Muscle layer of duodenum (tissue), 2 donors: ENCODE measurements at regions not wholly inside any gene's neighbourhood (a gene's known extent, or its start where the extent isn't known, plus 50 kb on each side); places are given as distances from the start of the nearest gene placed in this dataset.

Experiments used
- H3K27ac ChIP-seq: one replicate; pipeline ENCODE4 v1.7.0; 2013; ENCODE audit warnings: mild to moderate bottlenecking, low read length
- H3K27me3 ChIP-seq: one replicate; pipeline ENCODE4 v1.7.0; 2013; ENCODE audit warnings: low read depth, mild to moderate bottlenecking, control low read depth, low read length
- H3K36me3 ChIP-seq, 2 donors: one replicate each; pipeline ENCODE4 v1.7.0; 2013; ENCODE audit warnings: low read length in 2 of 2, control low read depth in 1 of 2, mild to moderate bottlenecking in 1 of 2; ENCODE audit not compliant: insufficient read depth in 2 of 2, control insufficient read depth in 1 of 2
- H3K4me1 ChIP-seq, 2 donors: one replicate each; pipeline ENCODE4 v1.7.0; 2013; ENCODE audit warnings: low read length in 2 of 2, mild to moderate bottlenecking in 2 of 2, control low read depth in 1 of 2, moderate library complexity in 1 of 2; ENCODE audit not compliant: insufficient read depth in 2 of 2, control insufficient read depth in 1 of 2
- H3K4me3 ChIP-seq, 2 donors: one replicate each; pipeline ENCODE4 v1.7.0; 2013; ENCODE audit warnings: low read length in 2 of 2, low read depth in 1 of 2, mild to moderate bottlenecking in 1 of 2
- H3K9me3 ChIP-seq, 2 donors: one replicate each; pipeline ENCODE4 v1.7.0; 2013; ENCODE audit warnings: low read length in 2 of 2, control low read depth in 1 of 2, mild to moderate bottlenecking in 1 of 2; ENCODE audit not compliant: control insufficient read depth in 1 of 2
- donor health status: healthy.

DNA sequence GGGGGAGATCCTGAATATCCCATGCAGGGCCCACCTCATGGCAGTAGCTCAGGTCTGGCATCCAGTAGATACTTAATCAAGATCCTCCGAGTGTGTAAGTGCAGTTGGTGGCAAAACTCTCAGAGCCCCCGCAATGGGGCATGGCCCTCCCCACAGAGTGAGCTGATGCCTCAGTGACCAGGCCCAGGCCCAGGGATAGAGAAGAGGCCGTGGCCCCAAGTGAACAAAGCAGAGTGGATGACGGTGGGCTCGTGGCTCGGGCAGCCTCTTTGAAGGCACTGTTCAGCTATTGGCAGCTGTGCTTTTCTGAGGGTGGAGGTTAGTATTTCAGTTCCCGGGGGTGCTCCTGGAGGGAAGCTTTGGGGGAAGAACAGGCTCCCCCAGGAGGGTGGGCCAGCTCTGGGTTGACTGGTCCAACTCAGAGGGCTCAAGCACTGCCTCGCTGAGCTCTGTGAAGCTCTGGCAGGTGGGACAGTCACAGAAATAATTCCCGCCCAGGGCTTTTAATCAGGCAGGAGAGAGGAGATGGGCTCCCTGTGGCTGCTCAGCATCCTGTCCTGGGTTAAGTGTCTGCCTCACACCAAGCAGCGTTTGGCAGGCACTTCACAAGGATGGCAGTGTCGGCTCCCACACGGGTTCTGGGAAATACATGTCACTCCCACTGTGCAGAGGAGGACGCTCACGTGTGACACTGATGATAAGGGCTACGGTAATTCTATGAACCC, 583.6 kb downstream of the TCERG1L start:
- H3K9me3 ChIP-seq: no peaks in the 10 kb centered on the region
- no peaks in the 10 kb centered on the region for H3K4me1 ChIP-seq

GRCh38 chr10:130728531-130729215, 582.8 kb downstream of the TCERG1L start:
- no peaks in the 10 kb centered on the region for H3K9me3 ChIP-seq
- H3K4me1 ChIP-seq: no peaks in the 10 kb centered on the region
- H3K36me3 ChIP-seq: no peaks in the 10 kb centered on the region
- H3K27ac ChIP-seq: no peak overlapping the region
- no peaks in the 10 kb centered on the region for H3K27me3 ChIP-seq
- H3K4me3 ChIP-seq: no peak overlapping the region

More for the DNA sequence above, 583.6 kb downstream of the TCERG1L start:
- H3K36me3 ChIP-seq: no peaks in the 10 kb centered on the region
- H3K27me3 ChIP-seq: no peaks in the 10 kb centered on the region
- no peak overlapping the region for H3K27ac ChIP-seq
- no peak overlapping the region for H3K4me3 ChIP-seq

- Histone ChIP-seq H3K4me3 (no peak overlapping the region), H3K9me3 (no peaks in the 10 kb centered on the region), H3K27ac (no peak overlapping the region), H3K36me3 (no peaks in the 10 kb centered on the region), H3K27me3 (no peaks in the 10 kb centered on the region), H3K4me1 (no peaks in the 10 kb centered on the region)
Measured at GRCh38 chr10:130729876-130730275, 581.6 kb downstream of the TCERG1L start.

GRCh38 chr10:130737186-130737585, 574.3 kb downstream of the TCERG1L start:
- H3K4me3 ChIP-seq: no peak overlapping the region
- H3K4me1 ChIP-seq: no peaks in the 10 kb centered on the region
- H3K9me3 ChIP-seq: no peaks in the 10 kb centered on the region
- H3K36me3 ChIP-seq: no peaks in the 10 kb centered on the region
- no peak overlapping the region for H3K27ac ChIP-seq
- H3K27me3 ChIP-seq: no peaks in the 10 kb centered on the region

DNA sequence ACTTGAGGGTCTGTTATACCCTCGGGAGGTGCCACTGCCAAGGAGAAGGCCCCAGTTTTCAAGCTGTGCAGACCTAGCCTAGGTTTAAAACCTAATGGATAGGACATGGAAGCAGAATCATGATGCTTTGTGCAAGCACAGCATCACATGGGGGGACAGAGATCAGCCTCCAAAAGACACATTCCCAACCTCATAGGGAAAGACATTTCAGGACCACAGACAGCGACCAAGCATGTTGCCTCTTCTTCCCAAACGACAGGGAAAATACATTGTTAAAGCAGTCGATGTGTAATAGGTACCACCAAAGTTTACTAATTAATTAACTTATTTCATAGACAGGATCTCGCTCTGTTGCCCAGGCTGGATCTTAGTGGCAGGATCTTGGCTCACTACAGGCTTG, 573.9 kb downstream of the TCERG1L start:
- Histone ChIP-seq H3K9me3 (no peaks in the 10 kb centered on the region), H3K27ac (no peak overlapping the region), H3K4me3 (no peak overlapping the region), H3K27me3 (no peaks in the 10 kb centered on the region), H3K4me1 (no peaks in the 10 kb centered on the region), H3K36me3 (no peaks in the 10 kb centered on the region)

DNA sequence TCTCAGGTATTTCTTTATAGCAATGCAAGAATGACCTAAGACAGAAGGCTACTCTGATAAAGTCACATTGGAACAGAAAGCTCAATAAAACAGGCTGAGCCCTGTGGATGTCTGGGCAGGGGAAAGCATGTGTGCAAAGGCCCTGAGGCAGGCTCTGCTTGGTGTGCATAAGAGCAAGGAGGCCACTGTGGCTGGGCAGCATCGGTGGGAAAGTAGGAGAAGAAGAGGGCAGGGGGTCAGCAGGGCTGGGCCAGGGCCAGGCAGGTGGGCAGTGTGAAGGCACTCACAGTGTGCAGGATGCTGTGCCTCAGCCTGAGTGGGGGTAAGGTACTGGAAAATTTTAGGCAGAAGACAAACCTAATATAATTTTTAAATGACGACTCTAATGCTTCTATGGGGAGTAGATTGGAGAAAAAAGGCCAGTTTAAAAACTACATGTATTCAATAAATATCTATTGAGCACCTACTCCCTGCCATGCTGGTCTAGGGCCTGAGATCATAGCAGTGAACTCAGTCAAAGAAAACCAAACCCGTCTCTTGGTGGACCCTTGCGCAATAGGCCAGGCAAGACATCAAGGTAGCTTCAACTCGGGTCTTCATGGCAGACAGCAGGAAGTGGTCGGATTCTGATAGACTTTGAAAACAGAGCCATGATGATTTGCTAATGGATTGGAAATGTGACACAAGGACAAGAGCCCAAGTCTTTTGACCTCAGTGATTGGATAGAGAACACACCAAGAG, 572.3 kb downstream of the TCERG1L start:
- Histone ChIP-seq H3K27me3 (no peaks in the 10 kb centered on the region), H3K9me3 (no peaks in the 10 kb centered on the region), H3K4me1 (no peaks in the 10 kb centered on the region), H3K27ac (no peak overlapping the region), H3K4me3 (no peak overlapping the region), H3K36me3 (no peaks in the 10 kb centered on the region)

GRCh38 chr10:130739757-130740145, 571.8 kb downstream of the TCERG1L start:
- Histone ChIP-seq H3K27me3 (no peaks in the 10 kb centered on the region), H3K4me3 (no peak overlapping the region), H3K36me3 (no peaks in the 10 kb centered on the region), H3K9me3 (no peaks in the 10 kb centered on the region), H3K27ac (no peak overlapping the region), H3K4me1 (no peaks in the 10 kb centered on the region)

- H3K36me3 ChIP-seq: no peaks in the 10 kb centered on the region
- no peaks in the 10 kb centered on the region for H3K27me3 ChIP-seq
- H3K4me3 ChIP-seq: no peak overlapping the region
- H3K4me1 ChIP-seq: no peaks in the 10 kb centered on the region
- H3K9me3 ChIP-seq: no peaks in the 10 kb centered on the region
- no peak overlapping the region for H3K27ac ChIP-seq
Measured at GRCh38 chr10:130740166-130740565, 571.4 kb downstream of the TCERG1L start.

GRCh38 chr10:130740915-130741750, 570.4 kb downstream of the TCERG1L start:
- H3K36me3 ChIP-seq: no peaks in the 10 kb centered on the region
- H3K4me3 ChIP-seq: no peak overlapping the region
- no peak overlapping the region for H3K27ac ChIP-seq
- no peaks in the 10 kb centered on the region for H3K27me3 ChIP-seq
- no peaks in the 10 kb centered on the region for H3K4me1 ChIP-seq
- no peaks in the 10 kb centered on the region for H3K9me3 ChIP-seq

GRCh38 chr10:130741901-130742855, 569.3 kb downstream of the TCERG1L start:
- Histone ChIP-seq H3K4me1 (no peaks in the 10 kb centered on the region), H3K9me3 (no peaks in the 10 kb centered on the region), H3K4me3 (no peak overlapping the region), H3K36me3 (no peaks in the 10 kb centered on the region), H3K27me3 (no peaks in the 10 kb centered on the region), H3K27ac (no peak overlapping the region)
